COLO829 (cell line): ENCODE measurements at regions not wholly inside any gene's neighbourhood (a gene's known extent, or its start where the extent isn't known, plus 50 kb on each side); places are given as distances from the start of the nearest gene placed in this dataset.

Experiments
- DNase-seq: peaks from one replicate; pipeline ENCODE4 v3.0.0; 2012; ENCODE audit warnings: low spot score

- no peak for DNase-seq
Observed at GRCh38 chr1:198472997-198473396, 67.5 kb downstream of the ATP6V1G3 start.

- DNase-seq: no peak
Observed at GRCh38 chr1:198472119-198472518, 68.4 kb downstream of the ATP6V1G3 start.

DNA sequence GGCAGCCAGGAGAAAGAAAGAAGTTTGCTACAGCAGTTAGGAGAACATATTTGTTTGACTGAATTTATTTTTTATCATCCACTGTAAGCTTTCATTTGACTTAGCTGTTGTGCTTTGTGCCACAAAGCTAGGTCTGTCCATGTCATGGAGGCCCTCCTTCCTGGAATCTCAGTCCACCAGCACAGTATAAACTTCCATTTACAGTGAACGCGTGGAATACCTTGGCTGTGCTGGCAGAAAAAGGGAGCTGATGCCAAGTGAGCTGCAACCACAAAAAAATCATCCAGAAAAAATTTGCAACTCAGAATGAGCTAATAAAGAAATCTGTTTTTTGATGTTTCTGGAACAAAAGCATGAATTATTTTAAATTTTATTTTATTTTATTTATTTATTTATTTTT, 72.6 kb downstream of the ATP6V1G3 start:
- no peak for DNase-seq

DNA sequence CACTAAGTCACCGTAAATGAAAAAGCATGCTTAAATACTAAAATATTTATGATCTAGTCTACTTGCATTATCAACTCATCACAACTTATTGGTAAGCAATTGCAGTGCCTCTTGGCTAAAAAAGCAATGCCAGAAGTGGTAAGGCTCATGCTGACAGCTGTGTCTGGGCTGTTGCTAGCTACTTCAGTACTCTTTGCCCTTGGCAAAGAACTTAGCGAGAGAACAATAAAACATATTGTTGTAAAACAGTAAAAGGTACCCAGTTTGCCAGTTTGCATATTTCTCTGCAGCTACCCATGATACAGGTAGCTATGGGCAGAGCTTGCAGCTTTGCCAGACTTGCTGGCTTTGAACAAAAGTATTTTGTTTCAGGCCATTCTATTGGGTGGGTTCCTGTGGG, 73.1 kb downstream of the ATP6V1G3 start:
- no peak for DNase-seq

- DNase-seq: peak; percentile 35
Observed at GRCh38 chr1:198465201-198466144, 75.0 kb downstream of the ATP6V1G3 start.

- DNase-seq: no peak
Observed at GRCh38 chr1:198463709-198464108, 76.8 kb downstream of the ATP6V1G3 start.

DNA sequence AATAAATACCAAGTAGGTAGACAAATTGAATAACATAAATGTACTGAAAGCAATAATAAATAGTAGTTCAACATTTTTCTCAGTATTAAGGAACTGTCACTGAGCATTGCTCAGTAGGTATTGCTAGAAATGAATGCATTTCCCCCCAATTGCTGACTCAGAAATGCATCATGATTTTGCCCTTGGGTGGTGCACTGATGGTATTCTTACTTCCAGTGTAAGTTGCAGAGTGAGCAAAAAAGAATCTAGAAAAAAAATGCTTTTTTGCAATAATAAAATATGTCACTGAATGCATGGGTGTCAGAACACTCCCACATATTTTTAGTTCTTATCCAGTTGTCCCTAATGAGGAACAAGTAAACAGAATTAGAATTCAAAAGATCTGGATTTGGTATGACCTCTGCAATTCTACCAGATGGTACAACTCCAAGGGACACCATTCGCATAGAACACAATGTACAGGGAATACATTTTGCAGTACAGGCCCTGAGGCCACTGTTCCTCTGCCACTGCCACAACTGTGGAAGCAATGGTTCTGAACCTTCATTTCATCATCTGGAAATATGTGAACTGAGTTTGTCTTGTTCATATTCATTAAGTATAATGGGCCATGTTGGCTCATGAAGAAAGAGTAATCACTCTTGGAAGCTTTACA, 78.0 kb downstream of the ATP6V1G3 start:
- no peak for DNase-seq

GRCh38 chr1:198455966-198456365, 84.5 kb downstream of the ATP6V1G3 start:
- no peak for DNase-seq

DNA sequence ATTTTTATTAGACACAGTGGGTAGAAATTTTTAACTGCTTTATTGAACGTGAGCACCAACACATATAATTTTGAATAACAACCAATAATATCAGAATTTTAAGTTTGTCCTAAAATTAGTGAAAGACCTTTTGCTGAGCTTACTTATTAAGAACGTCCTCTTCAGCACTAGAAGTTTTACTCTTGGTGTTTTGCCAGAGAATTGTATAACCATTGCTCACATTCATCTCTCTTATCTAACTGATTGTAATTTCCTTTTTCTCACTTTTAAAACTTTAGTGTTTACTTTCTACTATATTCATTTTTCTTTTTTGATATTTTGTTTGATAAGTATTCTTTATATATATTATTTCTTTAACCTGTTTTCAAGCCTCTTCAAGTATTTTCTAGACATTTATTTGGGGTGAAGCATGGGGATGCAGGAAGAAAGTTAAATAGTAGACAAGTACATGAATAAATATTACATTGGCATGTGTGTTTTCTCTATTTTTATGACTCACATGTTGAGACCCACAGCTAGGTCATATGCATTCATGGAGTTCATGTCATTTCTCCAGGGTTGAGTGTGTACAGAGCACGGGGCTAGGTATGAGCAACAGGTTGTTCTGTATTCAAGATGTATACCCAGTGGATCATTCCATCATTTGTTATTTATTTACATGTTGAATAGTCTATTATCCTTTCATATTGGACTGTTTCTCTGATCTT, 90.6 kb downstream of the ATP6V1G3 start:
- DNase-seq: no peak

- DNase-seq: no peak
Observed at GRCh38 chr1:198449261-198449660, 91.2 kb downstream of the ATP6V1G3 start.

- DNase-seq: no peak
Observed at GRCh38 chr1:198447468-198447867, 93.0 kb downstream of the ATP6V1G3 start.

DNA sequence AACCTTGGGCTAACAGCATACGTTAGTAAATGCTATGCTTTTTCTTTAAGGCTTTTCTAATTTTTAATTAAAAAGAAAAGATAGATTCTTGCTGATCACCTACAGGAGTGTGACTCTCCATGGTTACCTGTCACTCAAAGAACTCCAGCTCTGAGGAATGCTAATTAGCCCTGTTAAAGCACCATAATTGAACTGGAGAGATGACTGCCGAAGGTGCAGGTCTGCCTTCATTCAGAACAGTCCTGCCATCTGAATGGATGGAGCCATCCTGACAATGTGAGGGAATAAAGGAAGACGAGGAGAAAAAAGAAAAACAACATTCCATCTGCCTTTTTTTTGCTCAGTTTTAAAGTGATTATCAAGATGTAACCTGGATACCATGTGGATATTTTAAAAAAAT, 94.6 kb downstream of the ATP6V1G3 start:
- no peak for DNase-seq

- no peak for DNase-seq
Observed at GRCh38 chr1:198444792-198445191, 95.7 kb downstream of the ATP6V1G3 start.

DNA sequence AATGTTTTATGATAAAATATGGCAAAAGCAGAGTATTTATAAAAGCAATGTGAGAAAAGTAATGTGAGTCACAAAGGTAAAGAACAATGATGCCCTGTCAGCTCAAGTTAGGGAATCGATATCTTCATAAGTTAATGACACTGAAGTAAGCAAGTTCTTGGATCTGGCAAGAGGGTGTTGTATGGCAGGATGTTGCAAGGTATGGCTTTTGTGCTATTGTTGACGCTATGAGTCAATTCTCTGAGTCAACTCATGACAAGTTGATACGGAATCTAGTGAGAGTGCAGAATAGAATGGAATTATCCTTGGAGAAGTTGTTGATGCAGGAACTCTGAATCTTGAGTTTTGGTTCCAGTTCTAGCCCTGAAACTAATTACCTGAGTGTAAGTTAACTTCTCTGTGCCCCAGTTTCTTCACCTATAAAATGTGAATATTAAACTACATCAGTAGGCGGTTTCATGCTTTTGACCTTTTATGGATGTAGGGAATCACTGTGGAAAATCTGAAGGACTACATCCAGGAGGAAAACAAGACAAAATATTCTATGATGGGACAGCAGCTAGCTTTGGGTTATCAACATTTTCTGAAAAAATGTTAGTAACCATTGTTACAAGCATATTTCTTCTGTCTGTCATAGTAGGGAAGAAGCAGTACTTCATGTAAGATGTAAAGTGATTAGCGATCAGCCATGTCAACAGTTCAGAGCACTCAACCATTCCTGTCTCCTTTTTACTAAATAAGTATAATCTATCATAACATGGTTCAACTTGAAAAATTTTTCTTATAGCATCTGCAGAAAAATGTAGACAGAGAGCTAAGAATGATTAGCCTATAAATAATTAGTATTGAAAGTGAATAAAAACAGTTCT, 96.9 kb downstream of the ATP6V1G3 start:
- DNase-seq: peak; percentile 38

DNA sequence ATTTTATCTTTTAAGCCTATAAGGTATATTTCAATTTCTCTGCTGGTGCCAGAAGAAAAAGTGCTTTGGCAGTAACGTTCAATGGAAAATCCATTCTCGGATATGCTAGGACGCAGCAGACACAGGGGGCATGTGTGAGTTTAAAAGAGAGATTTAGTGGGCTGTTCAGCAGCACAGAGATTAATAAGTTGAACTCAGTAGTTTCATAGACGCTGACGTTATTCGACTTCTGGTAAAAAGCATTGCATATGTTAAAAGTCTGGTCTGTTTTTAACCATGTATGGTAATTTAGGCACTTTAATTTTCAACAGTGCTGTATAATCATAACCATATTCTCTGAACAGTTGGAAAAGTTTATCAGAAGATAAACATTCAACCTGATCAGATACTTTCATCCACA, 99.6 kb downstream of the ATP6V1G3 start:
- no peak for DNase-seq

DNA sequence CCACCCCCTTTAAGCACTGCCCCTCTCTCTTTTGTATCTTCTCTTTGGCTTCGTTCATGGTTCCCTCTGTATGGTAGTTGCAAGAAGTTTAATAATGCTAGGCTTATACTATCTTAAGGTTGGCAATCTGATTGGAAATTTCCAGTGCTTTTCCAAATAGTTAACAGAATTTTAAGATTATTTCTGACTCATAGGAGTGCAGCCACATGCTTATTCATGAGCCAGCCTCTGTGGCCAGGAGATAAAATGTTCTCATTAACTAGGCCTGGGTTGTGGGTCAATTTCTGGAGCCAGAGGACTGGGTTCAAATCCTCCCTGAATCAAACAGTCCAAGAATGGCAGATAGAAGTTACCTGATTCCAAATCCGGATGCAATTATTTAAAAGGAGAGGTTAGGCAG, 103.1 kb downstream of the ATP6V1G3 start:
- DNase-seq: no peak

GRCh38 chr1:198436276-198436675, 104.2 kb downstream of the ATP6V1G3 start:
- no peak for DNase-seq

DNA sequence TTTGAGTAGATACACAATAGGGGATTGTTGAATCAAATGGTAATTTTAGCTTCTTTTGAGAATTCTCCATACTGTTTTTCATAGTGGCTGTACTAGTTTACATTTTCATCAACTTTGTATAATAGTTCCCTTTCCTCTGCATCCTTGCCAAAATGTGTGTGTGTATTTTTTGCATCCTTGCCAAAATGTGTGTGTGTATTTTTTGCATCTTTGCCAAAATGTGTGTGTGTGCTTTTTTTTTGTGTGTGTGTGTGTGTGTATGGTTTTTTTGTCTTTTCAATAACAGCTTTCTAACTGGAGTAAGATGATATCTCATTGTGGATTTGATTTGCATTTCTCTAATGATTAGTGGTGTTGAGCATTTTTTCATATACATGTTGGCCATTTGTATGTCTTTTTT, 105.4 kb downstream of the ATP6V1G3 start:
- DNase-seq: no peak

DNA sequence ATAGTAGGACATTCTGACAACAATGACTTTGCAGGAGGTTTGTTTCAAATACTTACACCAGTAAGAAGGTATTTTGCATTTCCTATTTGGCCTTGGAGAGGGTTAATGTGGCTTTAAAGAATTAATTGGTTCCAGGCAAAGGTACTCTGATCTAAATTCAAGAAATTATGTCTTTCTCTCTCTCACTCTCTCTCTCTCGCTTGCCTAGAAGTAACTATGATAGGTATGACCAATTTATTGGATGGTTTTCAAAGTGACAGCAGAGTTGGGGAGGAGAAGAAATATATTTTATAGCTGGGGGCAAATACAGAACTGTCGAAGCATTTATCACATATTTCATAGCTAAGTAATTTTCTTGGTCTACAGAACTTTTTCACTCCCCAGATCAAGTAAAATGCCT, 116.0 kb downstream of the ATP6V1G3 start:
- no peak for DNase-seq

- DNase-seq: no peak
Observed at GRCh38 chr1:198423673-198424072, 116.8 kb downstream of the ATP6V1G3 start.

DNA sequence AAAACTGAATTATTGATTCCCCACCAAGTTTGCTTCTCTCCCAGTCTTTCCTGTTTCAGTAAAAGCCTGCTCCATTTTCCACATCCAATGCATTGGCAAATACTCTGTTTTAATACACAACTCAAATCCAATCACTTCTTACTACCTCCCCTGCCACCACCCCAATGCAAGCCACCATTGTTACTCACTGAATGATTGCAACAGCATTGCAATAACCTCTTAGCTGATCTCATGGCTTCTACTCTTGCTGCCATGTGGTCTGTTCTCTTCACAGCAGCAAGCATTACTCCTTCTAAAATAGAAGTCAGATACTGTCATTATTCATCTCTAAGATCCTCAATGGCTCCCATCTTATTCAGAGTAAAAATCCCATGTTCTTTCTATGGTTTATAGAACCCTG, 123.4 kb downstream of the ATP6V1G3 start:
- no peak for DNase-seq

GRCh38 chr1:198416296-198416695, 124.2 kb downstream of the ATP6V1G3 start:
- DNase-seq: no peak
